OCI-LY3 (cell line): ENCODE measurements at regions not wholly inside any gene's neighbourhood (a gene's known extent, or its start where the extent isn't known, plus 50 kb on each side); places are given as distances from the start of the nearest gene placed in this dataset.

Experiments
- H2AFZ ChIP-seq: fragments of 200-600, 300-600 bp; shearing (Covaris generic); 2 replicates; pipeline ENCODE4 v1.6.0; 2014; ENCODE audit warnings: antibody characterized with exemption, low read depth, low read length
- H3K27ac ChIP-seq: fragments of 200-600, 300-600 bp; sonication (generic); 2 replicates; pipeline ENCODE4 v1.5.1; 2014; ENCODE audit warnings: mild to moderate bottlenecking, low read length, moderate library complexity, mixed read lengths
- H3K27me3 ChIP-seq: fragments of 200-600, 300-600 bp; sonication (generic); 2 replicates; pipeline ENCODE4 v1.6.1; 2014; ENCODE audit warnings: low read depth, low read length, mixed read lengths
- H3K36me3 ChIP-seq: fragments of 200-600, 300-600 bp; sonication (generic); replicated peaks from 2 replicates; pipeline ENCODE3; 2014; ENCODE audit warnings: low read depth, low read length, mixed read lengths
- H3K4me1 ChIP-seq: fragments of 300-600, 200-600 bp; sonication (generic); 2 replicates; pipeline ENCODE4 v1.6.1; 2014; ENCODE audit warnings: low read length, mixed read lengths
- H3K4me2 ChIP-seq: fragments of 200-600, 300-600 bp; sonication (generic); 2 replicates; pipeline ENCODE4 v1.6.1; 2014; ENCODE audit warnings: low read length, mixed read lengths
- H3K4me3 ChIP-seq: fragments of 300-600, 200-600 bp; sonication (generic); 2 replicates; pipeline ENCODE4 v1.5.1; 2014; ENCODE audit warnings: antibody characterized with exemption, mild to moderate bottlenecking, low read length, moderate library complexity
- H3K79me2 ChIP-seq: fragments of 300-600, 200-600 bp; shearing (Covaris generic); 2 replicates; pipeline ENCODE4 v1.6.1; 2014; ENCODE audit warnings: mild to moderate bottlenecking, low read length, mixed read lengths
- H3K9ac ChIP-seq: fragments of 300-600, 200-600 bp; shearing (Covaris generic); 2 replicates; pipeline ENCODE4 v1.6.0; 2014; ENCODE audit warnings: mild to moderate bottlenecking, low read length, moderate library complexity
- H3K9me3 ChIP-seq: fragments of 200-600, 300-600 bp; shearing (Covaris generic); 2 replicates; pipeline ENCODE4 v1.6.1; 2014; ENCODE audit warnings: low read length, mixed read lengths; ENCODE audit not compliant: insufficient read depth
- H4K20me1 ChIP-seq: fragments of 200-600, 300-600 bp; sonication (generic); 2 replicates; pipeline ENCODE4 v1.6.1; 2016; ENCODE audit warnings: low read length, mixed read lengths; ENCODE audit not compliant: insufficient read depth
- EZH2phosphoT487 ChIP-seq: fragments of 200-600 bp; shearing (Covaris generic); IDR thresholded peaks from 2 replicates; pipeline ENCODE4 v1.6.1; 2018; ENCODE audit warnings: antibody characterized with exemption, mixed run types, low read depth
- TF ChIP-seq, protein P1 (sequence below): fragments of 200-600, 300-600 bp; sonication (generic); IDR thresholded peaks from 2 replicates; pipeline ENCODE4 v1.5.1; 2014; ENCODE audit warnings: antibody characterized with exemption, low read length, low read depth

DNA sequence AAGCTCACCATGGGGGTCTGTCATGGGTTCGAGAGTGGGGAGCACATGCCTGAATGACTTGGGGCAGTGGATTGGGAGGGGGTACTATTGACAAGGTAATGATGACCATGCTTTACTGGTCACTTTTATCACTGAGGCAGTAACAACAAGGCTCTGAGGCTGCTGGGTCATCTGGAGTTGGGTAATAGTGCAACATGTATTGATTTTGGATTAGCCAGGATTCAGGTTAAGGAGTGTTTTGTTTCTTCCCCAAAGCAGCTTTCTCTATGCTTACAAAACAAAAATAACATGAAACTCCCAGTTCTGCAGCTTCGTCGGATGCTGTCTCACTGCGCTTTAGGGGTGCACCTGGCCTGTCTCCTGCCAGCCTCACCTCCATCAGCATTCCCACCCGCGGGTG is 155.3 kb downstream of the GADD45G start:
- H3K79me2 ChIP-seq: no peaks in the 10 kb centered on the region
- H4K20me1 ChIP-seq: no peaks in the 10 kb centered on the region
- H2AFZ ChIP-seq: no peak overlapping the region
- H3K27ac ChIP-seq: no peak overlapping the region
- no peaks in the 10 kb centered on the region; the same call in 1 of the 2 replicates for H3K27me3 ChIP-seq
- H3K9ac ChIP-seq: no peak overlapping the region
- H3K4me3 ChIP-seq: no peak overlapping the region
- H3K4me2 ChIP-seq: no peak overlapping the region
- no peak for TF ChIP-seq EZH2phosphoT487
- TF ChIP-seq, protein P1, sequence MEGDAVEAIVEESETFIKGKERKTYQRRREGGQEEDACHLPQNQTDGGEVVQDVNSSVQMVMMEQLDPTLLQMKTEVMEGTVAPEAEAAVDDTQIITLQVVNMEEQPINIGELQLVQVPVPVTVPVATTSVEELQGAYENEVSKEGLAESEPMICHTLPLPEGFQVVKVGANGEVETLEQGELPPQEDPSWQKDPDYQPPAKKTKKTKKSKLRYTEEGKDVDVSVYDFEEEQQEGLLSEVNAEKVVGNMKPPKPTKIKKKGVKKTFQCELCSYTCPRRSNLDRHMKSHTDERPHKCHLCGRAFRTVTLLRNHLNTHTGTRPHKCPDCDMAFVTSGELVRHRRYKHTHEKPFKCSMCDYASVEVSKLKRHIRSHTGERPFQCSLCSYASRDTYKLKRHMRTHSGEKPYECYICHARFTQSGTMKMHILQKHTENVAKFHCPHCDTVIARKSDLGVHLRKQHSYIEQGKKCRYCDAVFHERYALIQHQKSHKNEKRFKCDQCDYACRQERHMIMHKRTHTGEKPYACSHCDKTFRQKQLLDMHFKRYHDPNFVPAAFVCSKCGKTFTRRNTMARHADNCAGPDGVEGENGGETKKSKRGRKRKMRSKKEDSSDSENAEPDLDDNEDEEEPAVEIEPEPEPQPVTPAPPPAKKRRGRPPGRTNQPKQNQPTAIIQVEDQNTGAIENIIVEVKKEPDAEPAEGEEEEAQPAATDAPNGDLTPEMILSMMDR: no peak
- no peaks in the 10 kb centered on the region for H3K9me3 ChIP-seq
- no peaks in the 10 kb centered on the region for H3K36me3 ChIP-seq
- H3K4me1 ChIP-seq: no peaks in the 10 kb centered on the region

DNA sequence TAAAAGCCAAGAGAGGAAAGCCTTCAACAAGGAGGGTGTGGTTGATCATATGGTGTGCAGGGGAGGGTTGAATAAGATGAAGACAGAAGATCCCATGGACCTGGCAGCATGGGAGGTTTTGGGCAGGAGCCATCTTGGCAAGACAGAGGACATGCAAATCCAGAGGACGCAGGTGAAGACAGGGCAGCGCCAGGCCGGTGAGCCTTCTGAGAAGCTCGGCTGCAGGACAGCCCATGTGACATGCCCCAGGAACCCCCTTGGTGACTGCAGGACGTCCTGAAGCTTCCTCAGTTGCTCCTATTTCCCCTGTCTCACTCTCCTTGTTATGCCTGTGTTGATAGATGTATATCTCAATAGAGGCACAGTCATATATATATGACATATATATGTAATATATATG is 159.4 kb downstream of the GADD45G start:
- no peaks in the 10 kb centered on the region; the same call in 1 of the 2 replicates for H3K27me3 ChIP-seq
- no peak for TF ChIP-seq EZH2phosphoT487
- TF ChIP-seq, protein P1: no peak
- H3K4me1 ChIP-seq: peaks cover 9% of the 10 kb centered on the region
- H3K36me3 ChIP-seq: peaks cover 7% of the 10 kb centered on the region
- no peak overlapping the region for H3K4me3 ChIP-seq
- H2AFZ ChIP-seq: no peak overlapping the region
- H3K79me2 ChIP-seq: no peaks in the 10 kb centered on the region
- H4K20me1 ChIP-seq: no peaks in the 10 kb centered on the region
- H3K9me3 ChIP-seq: peaks cover 8% of the 10 kb centered on the region; the same call in 1 of the 2 replicates
- no peak overlapping the region for H3K4me2 ChIP-seq
- no peak overlapping the region for H3K27ac ChIP-seq
- no peak overlapping the region for H3K9ac ChIP-seq

DNA sequence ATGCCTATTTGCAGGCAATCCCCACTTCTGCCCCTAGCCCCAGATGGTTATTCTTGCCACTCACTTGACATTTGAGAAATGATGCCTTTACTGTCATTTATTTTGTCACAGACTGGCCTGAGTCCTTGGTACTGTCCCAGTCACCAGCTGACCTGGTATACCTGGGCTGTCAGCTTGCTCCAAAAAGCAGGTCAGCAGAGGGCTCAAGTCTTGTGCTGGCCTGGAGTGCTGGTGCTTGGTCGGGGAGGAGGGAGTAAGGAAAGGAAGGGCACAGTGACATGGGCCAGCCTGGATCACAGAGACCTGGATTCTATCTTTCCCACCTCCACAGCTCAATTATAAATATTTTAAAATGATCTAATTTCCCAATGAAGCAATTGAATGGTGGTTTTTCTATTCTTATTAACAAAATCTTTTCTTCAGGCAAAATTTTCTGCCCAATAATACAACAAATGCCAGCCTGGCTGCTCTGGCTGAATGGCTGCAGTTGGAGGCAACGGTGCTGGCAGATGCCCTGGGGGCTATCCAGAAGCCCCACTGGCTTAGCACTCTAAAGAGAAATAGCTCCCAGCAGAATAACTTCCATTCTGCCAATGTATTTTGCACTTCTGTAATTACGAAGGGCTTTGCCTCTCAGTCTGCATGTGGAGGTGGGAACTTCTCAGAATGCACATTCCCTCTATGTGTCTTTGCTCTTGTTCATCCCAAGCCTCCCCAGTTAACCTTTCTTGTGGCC is 160.6 kb downstream of the GADD45G start:
- no peaks in the 10 kb centered on the region for H3K79me2 ChIP-seq
- peaks cover 7% of the 10 kb centered on the region for H3K36me3 ChIP-seq

GRCh38 chr9:89766991-89767390 is 162.2 kb downstream of the GADD45G start:
- Histone ChIP-seq H3K27ac (no peak overlapping the region), H2AFZ (no peak overlapping the region), H3K9ac (no peak overlapping the region), H3K36me3 (peaks cover 7% of the 10 kb centered on the region), H3K4me2 (no peak overlapping the region), H3K4me1 (peaks cover 24% of the 10 kb centered on the region), H3K4me3 (no peak overlapping the region), H3K27me3 (no peaks in the 10 kb centered on the region), H3K79me2 (no peaks in the 10 kb centered on the region), H3K9me3 (peaks cover 8% of the 10 kb centered on the region; the same call in 1 of the 2 replicates), H4K20me1 (no peaks in the 10 kb centered on the region)
- TF ChIP-seq, protein P1: no peak
- TF ChIP-seq EZH2phosphoT487: no peak

More for the DNA sequence above, 160.6 kb downstream of the GADD45G start:
- TF ChIP-seq, protein P1: no peak
- TF ChIP-seq EZH2phosphoT487: no peak
- H2AFZ ChIP-seq: no peak overlapping the region
- peaks cover 8% of the 10 kb centered on the region; the same call in 1 of the 2 replicates for H3K9me3 ChIP-seq
- no peaks in the 10 kb centered on the region for H4K20me1 ChIP-seq
- H3K4me2 ChIP-seq: no peak overlapping the region
- H3K9ac ChIP-seq: no peak overlapping the region
- peaks cover 17% of the 10 kb centered on the region for H3K4me1 ChIP-seq
- no peak overlapping the region for H3K4me3 ChIP-seq
- H3K27me3 ChIP-seq: no peaks in the 10 kb centered on the region
- no peak overlapping the region for H3K27ac ChIP-seq
